Upper lobe of right lung (tissue), 1 donor: ENCODE measurements at regions not wholly inside any gene's neighbourhood (a gene's known extent, or its start where the extent isn't known, plus 50 kb on each side); places are given as distances from the start of the nearest gene placed in this dataset.

Source experiments
- ATAC-seq: fragments of 200-7000 bp; cut with Tn5 transposase; one replicate; pipeline ENCODE4 v1.9.1; 2020; ENCODE audit warnings: mild to moderate bottlenecking, moderate library complexity
- DNase-seq: peaks from one replicate; pipeline ENCODE4 v3.0.0-alpha.2; 2020
- H3K27ac ChIP-seq: fragments of 200-600 bp; one replicate; pipeline ENCODE4 v1.8.0; 2022
- H3K27me3 ChIP-seq: fragments of 200-600 bp; one replicate; pipeline ENCODE4 v1.8.0; 2022; ENCODE audit warnings: mild to moderate bottlenecking
- H3K36me3 ChIP-seq: fragments of 200-600 bp; one replicate; pipeline ENCODE4 v1.8.0; 2022
- H3K4me1 ChIP-seq: fragments of 200-600 bp; one replicate; pipeline ENCODE4 v1.8.0; 2022
- H3K4me3 ChIP-seq: fragments of 200-600 bp; one replicate; pipeline ENCODE4 v1.8.0; 2022; ENCODE audit warnings: mild to moderate bottlenecking
- H3K9me3 ChIP-seq: fragments of 200-600 bp; one replicate; pipeline ENCODE4 v1.8.0; 2022
- intact Hi-C: fragments of 100-400 bp; cut with DNase I; formaldehyde crosslinking; loops from one replicate; pipeline ENCODE4 v1.11.0; 2022
- TF ChIP-seq, protein P1 (sequence below): fragments of 200-600 bp; IDR thresholded peaks from one replicate; pipeline ENCODE4 v1.8.0; 2022; ENCODE audit warnings: antibody characterized with exemption
- donor health status: DM: no; HTN: yes; CAD: no; lungs with severe emphysema.

DNA sequence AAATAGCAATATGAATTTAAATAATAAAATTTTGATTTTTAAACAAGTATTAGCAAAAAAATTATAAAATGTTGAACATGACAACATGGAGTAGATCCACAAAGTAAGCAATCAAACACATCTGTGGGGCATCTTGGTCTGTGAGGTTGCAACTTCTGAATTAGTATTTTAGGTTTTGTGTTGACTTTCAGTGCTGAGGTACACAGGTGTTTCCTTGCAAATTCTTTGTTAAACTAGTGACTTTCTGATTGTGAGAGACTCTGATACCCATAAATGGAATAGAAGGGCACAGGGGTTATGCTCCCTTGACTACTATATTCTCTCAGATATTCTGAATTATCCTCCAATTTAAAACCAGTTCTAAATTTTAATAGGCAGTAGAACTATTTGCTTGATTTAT, 841.7 kb downstream of the CDH8 start:
- Histone ChIP-seq H3K4me3 (no peak overlapping the region), H3K36me3 (no peaks in the 10 kb centered on the region), H3K9me3 (no peaks in the 10 kb centered on the region), H3K4me1 (no peaks in the 10 kb centered on the region), H3K27me3 (no peaks in the 10 kb centered on the region), H3K27ac (no peak overlapping the region)
- no peak for ATAC-seq
- intact Hi-C loops, result no loop called here
- TF ChIP-seq, protein P1, sequence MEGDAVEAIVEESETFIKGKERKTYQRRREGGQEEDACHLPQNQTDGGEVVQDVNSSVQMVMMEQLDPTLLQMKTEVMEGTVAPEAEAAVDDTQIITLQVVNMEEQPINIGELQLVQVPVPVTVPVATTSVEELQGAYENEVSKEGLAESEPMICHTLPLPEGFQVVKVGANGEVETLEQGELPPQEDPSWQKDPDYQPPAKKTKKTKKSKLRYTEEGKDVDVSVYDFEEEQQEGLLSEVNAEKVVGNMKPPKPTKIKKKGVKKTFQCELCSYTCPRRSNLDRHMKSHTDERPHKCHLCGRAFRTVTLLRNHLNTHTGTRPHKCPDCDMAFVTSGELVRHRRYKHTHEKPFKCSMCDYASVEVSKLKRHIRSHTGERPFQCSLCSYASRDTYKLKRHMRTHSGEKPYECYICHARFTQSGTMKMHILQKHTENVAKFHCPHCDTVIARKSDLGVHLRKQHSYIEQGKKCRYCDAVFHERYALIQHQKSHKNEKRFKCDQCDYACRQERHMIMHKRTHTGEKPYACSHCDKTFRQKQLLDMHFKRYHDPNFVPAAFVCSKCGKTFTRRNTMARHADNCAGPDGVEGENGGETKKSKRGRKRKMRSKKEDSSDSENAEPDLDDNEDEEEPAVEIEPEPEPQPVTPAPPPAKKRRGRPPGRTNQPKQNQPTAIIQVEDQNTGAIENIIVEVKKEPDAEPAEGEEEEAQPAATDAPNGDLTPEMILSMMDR, result no peak
- DNase-seq, result no peak

DNA sequence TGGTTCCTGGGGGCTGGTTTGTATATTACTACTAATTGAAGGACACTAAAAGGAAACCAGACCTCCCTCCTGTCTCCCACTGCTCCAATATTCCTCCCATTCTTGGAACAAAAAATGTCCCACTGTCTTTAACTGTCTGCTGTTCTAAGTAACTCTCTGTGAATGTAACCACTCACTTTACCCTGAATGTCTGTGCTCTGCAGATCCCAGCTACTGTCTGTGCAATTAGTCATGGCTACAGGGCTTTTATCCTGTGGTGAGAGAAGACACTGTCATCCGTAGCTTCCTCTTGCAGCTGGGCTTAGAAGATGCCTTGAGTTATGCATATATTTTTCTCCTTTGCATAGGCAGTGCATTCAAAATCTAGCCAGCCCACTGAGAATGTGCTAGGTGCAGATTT, 853.8 kb downstream of the CDH8 start:
- no peak overlapping the region for H3K4me3 ChIP-seq
- ATAC-seq, result no peak
- no peaks in the 10 kb centered on the region for H3K4me1 ChIP-seq
- no peak for DNase-seq
- TF ChIP-seq, protein P1, result no peak
- no peaks in the 10 kb centered on the region for H3K27me3 ChIP-seq
- H3K36me3 ChIP-seq, result no peaks in the 10 kb centered on the region
- H3K27ac ChIP-seq, result no peak overlapping the region
- intact Hi-C loops, result no loop called here
- H3K9me3 ChIP-seq, result no peaks in the 10 kb centered on the region

DNA sequence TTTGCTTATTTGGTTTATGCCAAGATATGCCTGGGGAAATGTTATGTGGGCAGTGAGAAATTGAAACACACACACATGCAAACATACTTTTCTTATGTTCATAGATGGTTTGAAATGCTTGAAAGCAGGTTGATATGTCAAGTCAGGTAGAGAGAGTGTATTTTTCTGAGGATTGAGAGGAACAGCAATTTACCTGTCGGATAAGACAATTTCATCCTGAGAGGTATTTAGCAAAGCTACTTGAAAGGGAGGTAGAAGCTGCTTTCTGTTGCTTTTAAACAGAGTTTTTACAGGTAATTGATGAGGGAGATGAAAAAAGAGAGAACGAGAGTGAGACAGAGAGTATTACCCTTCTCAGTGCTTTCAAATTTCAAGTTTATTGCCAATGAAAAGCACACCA, 854.3 kb downstream of the CDH8 start:
- intact Hi-C loops, result no loop called here

GRCh38 chr16:61179561-61179960, 856.7 kb downstream of the CDH8 start:
- DNase-seq (no peak), ATAC-seq (peak; percentile 77)
- Histone ChIP-seq H3K4me3 (no peak overlapping the region), H3K27ac (no peak overlapping the region), H3K27me3 (no peaks in the 10 kb centered on the region), H3K9me3 (no peaks in the 10 kb centered on the region), H3K36me3 (no peaks in the 10 kb centered on the region), H3K4me1 (no peaks in the 10 kb centered on the region)
- TF ChIP-seq, protein P1, result no peak
- intact Hi-C loops, result no loop called here

More for the DNA sequence above, 854.3 kb downstream of the CDH8 start:
- Histone ChIP-seq H3K36me3 (no peaks in the 10 kb centered on the region), H3K27ac (no peak overlapping the region), H3K9me3 (no peaks in the 10 kb centered on the region), H3K4me1 (no peaks in the 10 kb centered on the region), H3K4me3 (no peak overlapping the region), H3K27me3 (no peaks in the 10 kb centered on the region)
- TF ChIP-seq, protein P1, result no peak
- ATAC-seq, result no peak
- DNase-seq, result no peak

DNA sequence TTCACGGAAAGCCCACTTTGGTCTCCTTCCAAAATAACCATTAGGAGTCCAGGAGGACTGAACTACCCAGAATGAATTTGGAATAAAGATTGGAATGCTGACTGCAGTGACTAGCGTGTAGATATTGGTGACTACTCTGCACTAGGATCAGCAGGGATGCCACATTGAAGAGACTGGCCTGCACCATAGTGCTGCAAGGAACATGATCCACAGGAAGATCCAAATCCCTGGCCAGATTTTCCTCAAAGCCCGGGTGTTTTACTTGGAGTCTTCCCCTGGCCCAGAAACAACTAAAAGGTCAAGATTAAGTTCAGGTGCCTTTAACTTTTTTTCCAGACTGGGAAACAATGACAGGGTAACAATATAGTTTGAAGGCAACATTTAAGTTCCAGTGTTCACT, 870.4 kb downstream of the CDH8 start:
- H3K27ac ChIP-seq, result no peak overlapping the region
- no peak for DNase-seq
- H3K27me3 ChIP-seq, result no peaks in the 10 kb centered on the region
- H3K4me1 ChIP-seq, result no peaks in the 10 kb centered on the region
- TF ChIP-seq, protein P1, result no peak
- intact Hi-C loops, result no loop called here
- no peak overlapping the region for H3K4me3 ChIP-seq
- H3K36me3 ChIP-seq, result no peaks in the 10 kb centered on the region
- no peaks in the 10 kb centered on the region for H3K9me3 ChIP-seq
- no peak for ATAC-seq

DNA sequence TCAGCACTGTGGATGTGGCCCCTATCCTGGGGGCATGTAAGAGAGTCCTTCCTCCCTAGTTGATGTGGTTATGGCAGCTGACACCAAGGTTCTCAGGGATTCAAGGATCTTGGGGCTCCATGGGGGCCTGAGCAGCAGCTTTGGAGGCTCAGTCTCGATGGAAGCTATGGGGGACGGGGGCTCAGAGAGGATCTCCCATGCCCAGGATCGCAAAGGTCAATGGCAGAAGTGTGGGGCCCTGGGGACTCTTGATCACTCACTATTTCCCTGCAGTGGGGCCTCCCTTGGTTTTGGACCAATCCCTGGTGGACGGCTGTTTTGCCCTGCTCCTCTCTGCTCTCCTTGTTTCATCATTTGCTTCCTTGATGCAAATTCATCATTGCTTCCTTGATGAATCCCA, 885.9 kb downstream of the CDH8 start:
- DNase-seq (no peak), ATAC-seq (no peak)
- Histone ChIP-seq H3K36me3 (no peaks in the 10 kb centered on the region), H3K4me3 (no peak overlapping the region), H3K9me3 (no peaks in the 10 kb centered on the region), H3K27ac (no peak overlapping the region), H3K4me1 (no peaks in the 10 kb centered on the region), H3K27me3 (no peaks in the 10 kb centered on the region)
- intact Hi-C loops, result no loop called here
- TF ChIP-seq, protein P1, result no peak
